ENCODE measurements at regions not wholly inside any gene's neighbourhood (a gene's known extent, or its start where the extent isn't known, plus 50 kb on each side); places are given as distances from the start of the nearest gene placed in this dataset.

DNA sequence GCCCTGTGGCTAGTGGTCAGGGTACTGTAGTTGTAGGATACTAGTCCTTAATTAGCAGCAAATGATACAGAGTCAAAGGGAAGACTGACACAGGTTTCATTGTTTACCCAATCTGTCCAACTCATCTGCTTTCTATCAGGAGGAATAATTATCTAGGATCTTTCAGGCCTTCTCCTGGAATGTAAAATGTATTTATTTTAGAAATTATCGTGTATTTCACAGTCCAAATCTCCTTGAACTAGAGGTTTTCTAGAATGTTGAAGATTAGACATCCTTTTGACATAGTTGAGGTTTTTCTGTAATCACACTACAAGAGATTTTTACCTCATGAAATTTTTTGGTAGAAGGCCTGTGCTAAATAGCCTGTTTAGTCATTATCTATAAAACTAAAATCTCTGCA lies 1694.8 kb upstream of the PCDH20 start:
- H3K9me3 ChIP-seq: no peaks in the 10 kb centered on the region
- H3K4me1 ChIP-seq: peaks cover 0 to 8% (median 4%) of the 10 kb centered on the region in 4 donors
- 50% methylated on average over 1 of the region's 1 CpG for WGBS
- TF ChIP-seq, protein P1, sequence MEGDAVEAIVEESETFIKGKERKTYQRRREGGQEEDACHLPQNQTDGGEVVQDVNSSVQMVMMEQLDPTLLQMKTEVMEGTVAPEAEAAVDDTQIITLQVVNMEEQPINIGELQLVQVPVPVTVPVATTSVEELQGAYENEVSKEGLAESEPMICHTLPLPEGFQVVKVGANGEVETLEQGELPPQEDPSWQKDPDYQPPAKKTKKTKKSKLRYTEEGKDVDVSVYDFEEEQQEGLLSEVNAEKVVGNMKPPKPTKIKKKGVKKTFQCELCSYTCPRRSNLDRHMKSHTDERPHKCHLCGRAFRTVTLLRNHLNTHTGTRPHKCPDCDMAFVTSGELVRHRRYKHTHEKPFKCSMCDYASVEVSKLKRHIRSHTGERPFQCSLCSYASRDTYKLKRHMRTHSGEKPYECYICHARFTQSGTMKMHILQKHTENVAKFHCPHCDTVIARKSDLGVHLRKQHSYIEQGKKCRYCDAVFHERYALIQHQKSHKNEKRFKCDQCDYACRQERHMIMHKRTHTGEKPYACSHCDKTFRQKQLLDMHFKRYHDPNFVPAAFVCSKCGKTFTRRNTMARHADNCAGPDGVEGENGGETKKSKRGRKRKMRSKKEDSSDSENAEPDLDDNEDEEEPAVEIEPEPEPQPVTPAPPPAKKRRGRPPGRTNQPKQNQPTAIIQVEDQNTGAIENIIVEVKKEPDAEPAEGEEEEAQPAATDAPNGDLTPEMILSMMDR (IDR thresholded peaks at IDR 0.05): no peak
- TF ChIP-seq POLR2AphosphoS5 (IDR thresholded peaks at IDR 0.05) (no peak), POLR2A (IDR thresholded peaks at IDR 0.05; ENCODE audit: low read depth) (no peak), EP300 (IDR thresholded peaks at IDR 0.05) (no peak)
- H3K27me3 ChIP-seq: no peaks in the 10 kb centered on the region
- DNase-seq (ENCODE audit: extremely low spot score): no peak
- H3K36me3 ChIP-seq: no peaks in the 10 kb centered on the region
- intact Hi-C loops (cut with DNase I): no loop called here
- no peak overlapping the region for H3K27ac ChIP-seq (replicated peaks in 1 of 4)
- no peak overlapping the region for H3K4me3 ChIP-seq

GRCh38 chr13:63107179-63107943 lies 1691.7 kb upstream of the PCDH20 start:
- no peak for DNase-seq (ENCODE audit: extremely low spot score)
- WGBS: 38% methylated on average over 5 of the region's 5 CpGs
- TF ChIP-seq POLR2A (IDR thresholded peaks at IDR 0.05; ENCODE audit: low read depth) (no peak), POLR2AphosphoS5 (IDR thresholded peaks at IDR 0.05) (no peak), EP300 (IDR thresholded peaks at IDR 0.05) (no peak)
- TF ChIP-seq, protein P1 (IDR thresholded peaks at IDR 0.05): no peak
- intact Hi-C loops (cut with DNase I): no loop called here
- H3K9me3 ChIP-seq: no peaks in the 10 kb centered on the region
- peaks cover 0 to 8% (median 4%) of the 10 kb centered on the region in 4 donors for H3K4me1 ChIP-seq
- H3K27me3 ChIP-seq: no peaks in the 10 kb centered on the region
- no peak overlapping the region for H3K4me3 ChIP-seq
- no peaks in the 10 kb centered on the region for H3K36me3 ChIP-seq
- no peak overlapping the region for H3K27ac ChIP-seq (replicated peaks in 1 of 4)

- no peaks in the 10 kb centered on the region for H3K9me3 ChIP-seq
- H3K4me3 ChIP-seq: no peak overlapping the region
- intact Hi-C loops (cut with DNase I): no loop called here
- no peak for DNase-seq (ENCODE audit: extremely low spot score)
- H3K27ac ChIP-seq (replicated peaks in 1 of 4): no peak overlapping the region
- H3K36me3 ChIP-seq: no peaks in the 10 kb centered on the region
- no peaks in the 10 kb centered on the region for H3K27me3 ChIP-seq
- TF ChIP-seq EP300 (IDR thresholded peaks at IDR 0.05) (no peak), POLR2A (IDR thresholded peaks at IDR 0.05; ENCODE audit: low read depth) (no peak), POLR2AphosphoS5 (IDR thresholded peaks at IDR 0.05) (no peak)
- TF ChIP-seq, protein P1 (IDR thresholded peaks at IDR 0.05): no peak
- H3K4me1 ChIP-seq: no peaks in the 10 kb centered on the region
- WGBS: 76% methylated on average over 1 of the region's 1 CpG
These were observed 1679.1 kb upstream of the PCDH20 start for GRCh38 chr13:63094717-63095116.

GRCh38 chr13:63093907-63094469 lies 1678.3 kb upstream of the PCDH20 start:
- no peak overlapping the region for H3K27ac ChIP-seq (replicated peaks in 1 of 4)
- no peaks in the 10 kb centered on the region for H3K27me3 ChIP-seq
- no peaks in the 10 kb centered on the region for H3K36me3 ChIP-seq
- no peaks in the 10 kb centered on the region for H3K4me1 ChIP-seq
- no peak for DNase-seq (ENCODE audit: extremely low spot score)
- TF ChIP-seq EP300 (IDR thresholded peaks at IDR 0.05) (no peak), POLR2AphosphoS5 (IDR thresholded peaks at IDR 0.05) (no peak), POLR2A (IDR thresholded peaks at IDR 0.05; ENCODE audit: low read depth) (no peak)
- TF ChIP-seq, protein P1 (IDR thresholded peaks at IDR 0.05): no peak
- intact Hi-C loops (cut with DNase I): no loop called here
- H3K9me3 ChIP-seq: no peaks in the 10 kb centered on the region
- no peak overlapping the region for H3K4me3 ChIP-seq

Data from esophagus muscularis mucosa (tissue), 4 donors.